Erythroblast (primary cell): ENCODE measurements at regions not wholly inside any gene's neighbourhood (a gene's known extent, or its start where the extent isn't known, plus 50 kb on each side); places are given as distances from the start of the nearest gene placed in this dataset.

ENCODE experiments used
- GATA1 ChIP-seq: IDR thresholded peaks from 2 replicates; pipeline ENCODE4 v1.6.1; 2011; ENCODE audit warnings: low read depth, mild to moderate bottlenecking, control low read depth, low read length, moderate library complexity
- POLR2A ChIP-seq: IDR thresholded peaks from 2 replicates; pipeline ENCODE4 v1.6.1; 2011; ENCODE audit warnings: mild to moderate bottlenecking, low read length

- no peak for TF ChIP-seq POLR2A
- TF ChIP-seq GATA1, result no peak
Observed at GRCh38 chr12:87127272-87127671, 871.1 kb upstream of the MGAT4C start.
